Body of pancreas (tissue), 4 donors: ENCODE measurements at regions not wholly inside any gene's neighbourhood (a gene's known extent, or its start where the extent isn't known, plus 50 kb on each side); places are given as distances from the start of the nearest gene placed in this dataset.

ENCODE experiments used
- CTCF ChIP-seq, 7 experiments: fragments of 450-650 bp in 4 of 7; fragments of 200-600 bp in 3 of 7; sonication (generic) in 3 of 7; IDR thresholded peaks; one replicate each; pipeline ENCODE4 v1.5.1; 2016 to 2019; ENCODE audit warnings: antibody characterized with exemption in 7 of 7
- POLR2A ChIP-seq, 3 donors: fragments of 450-650 bp; IDR thresholded peaks; one replicate each; pipeline ENCODE4 v1.6.1; 2016; ENCODE audit warnings: antibody characterized with exemption in 3 of 3, mild to moderate bottlenecking in 2 of 3

- TF ChIP-seq POLR2A (IDR thresholded peaks at IDR 0.05), result no peak
- TF ChIP-seq CTCF (IDR thresholded peaks at IDR 0.05), result no peak
Observed at GRCh38 chr14:61625165-61625564, 70.1 kb upstream of the HIF1A start.
